ENCODE measurements at regions not wholly inside any gene's neighbourhood (a gene's known extent, or its start where the extent isn't known, plus 50 kb on each side); places are given as distances from the start of the nearest gene placed in this dataset.

- no peaks in the 10 kb centered on the region for H3K9me3 ChIP-seq (ENCODE audit: control insufficient read depth in 2 of 2, insufficient read depth in 1 of 2, low read depth in 1 of 2, low read length in 1 of 2)
- no peak overlapping the region for H3K4me3 ChIP-seq (ENCODE audit: low read depth in 1 of 2, low read length in 2 of 2)
- H3K27ac ChIP-seq (ENCODE audit: low read depth in 2 of 2, low read length in 1 of 2) = no peak overlapping the region
- no peaks in the 10 kb centered on the region for H3K27me3 ChIP-seq (ENCODE audit: control insufficient read depth in 1 of 2, insufficient read depth in 2 of 2, low read length in 2 of 2)
- no peaks in the 10 kb centered on the region for H3K36me3 ChIP-seq (ENCODE audit: control insufficient read depth in 2 of 2, insufficient read depth in 2 of 2, low read length in 1 of 2)
- H3K4me1 ChIP-seq (ENCODE audit: control insufficient read depth in 2 of 2, insufficient read depth in 2 of 2, low read length in 1 of 2) = no peaks in the 10 kb centered on the region
- WGBS, 2 donors = 58 to 70% methylated on average over 12 of the region's 12 CpGs
Measured at GRCh38 chrX:9312922-9313867, 151.7 kb upstream of the TBL1X start.

GRCh38 chrX:9315086-9315485 lies 149.8 kb upstream of the TBL1X start:
- no peak overlapping the region for H3K27ac ChIP-seq (ENCODE audit: low read depth in 2 of 2, low read length in 1 of 2)
- H3K27me3 ChIP-seq (ENCODE audit: control insufficient read depth in 1 of 2, insufficient read depth in 2 of 2, low read length in 2 of 2) = no peaks in the 10 kb centered on the region
- no peak overlapping the region for H3K4me3 ChIP-seq (ENCODE audit: low read depth in 1 of 2, low read length in 2 of 2)
- H3K9me3 ChIP-seq (ENCODE audit: control insufficient read depth in 2 of 2, insufficient read depth in 1 of 2, low read depth in 1 of 2, low read length in 1 of 2) = no peaks in the 10 kb centered on the region
- H3K36me3 ChIP-seq (ENCODE audit: control insufficient read depth in 2 of 2, insufficient read depth in 2 of 2, low read length in 1 of 2) = no peaks in the 10 kb centered on the region
- no peaks in the 10 kb centered on the region for H3K4me1 ChIP-seq (ENCODE audit: control insufficient read depth in 2 of 2, insufficient read depth in 2 of 2, low read length in 1 of 2)
- WGBS, 2 donors = 85 to 92% methylated on average over 3 of the region's 3 CpGs

GRCh38 chrX:9316096-9316495 lies 148.8 kb upstream of the TBL1X start:
- Histone ChIP-seq H3K27ac (ENCODE audit: low read depth in 2 of 2, low read length in 1 of 2) (no peak overlapping the region), H3K4me3 (ENCODE audit: low read depth in 1 of 2, low read length in 2 of 2) (no peak overlapping the region)
- WGBS, 2 donors = 79 to 83% methylated on average over 10 of the region's 10 CpGs

GRCh38 chrX:9317176-9317575 lies 147.7 kb upstream of the TBL1X start:
- no peaks in the 10 kb centered on the region for H3K36me3 ChIP-seq (ENCODE audit: control insufficient read depth in 2 of 2, insufficient read depth in 2 of 2, low read length in 1 of 2)
- WGBS, 2 donors = 69 to 80% methylated on average over 7 of the region's 7 CpGs
- no peaks in the 10 kb centered on the region for H3K9me3 ChIP-seq (ENCODE audit: control insufficient read depth in 2 of 2, insufficient read depth in 1 of 2, low read depth in 1 of 2, low read length in 1 of 2)
- H3K27ac ChIP-seq (ENCODE audit: low read depth in 2 of 2, low read length in 1 of 2) = no peak overlapping the region
- H3K27me3 ChIP-seq (ENCODE audit: control insufficient read depth in 1 of 2, insufficient read depth in 2 of 2, low read length in 2 of 2) = no peaks in the 10 kb centered on the region
- no peak overlapping the region for H3K4me3 ChIP-seq (ENCODE audit: low read depth in 1 of 2, low read length in 2 of 2)
- H3K4me1 ChIP-seq (ENCODE audit: control insufficient read depth in 2 of 2, insufficient read depth in 2 of 2, low read length in 1 of 2) = no peaks in the 10 kb centered on the region

More at GRCh38 chrX:9316096-9316495, 148.8 kb upstream of the TBL1X start:
- Histone ChIP-seq H3K27me3 (ENCODE audit: control insufficient read depth in 1 of 2, insufficient read depth in 2 of 2, low read length in 2 of 2) (no peaks in the 10 kb centered on the region), H3K36me3 (ENCODE audit: control insufficient read depth in 2 of 2, insufficient read depth in 2 of 2, low read length in 1 of 2) (no peaks in the 10 kb centered on the region), H3K4me1 (ENCODE audit: control insufficient read depth in 2 of 2, insufficient read depth in 2 of 2, low read length in 1 of 2) (no peaks in the 10 kb centered on the region), H3K9me3 (ENCODE audit: control insufficient read depth in 2 of 2, insufficient read depth in 1 of 2, low read depth in 1 of 2, low read length in 1 of 2) (no peaks in the 10 kb centered on the region)

- Histone ChIP-seq H3K4me1 (ENCODE audit: control insufficient read depth in 2 of 2, insufficient read depth in 2 of 2, low read length in 1 of 2) (no peaks in the 10 kb centered on the region), H3K36me3 (ENCODE audit: control insufficient read depth in 2 of 2, insufficient read depth in 2 of 2, low read length in 1 of 2) (no peaks in the 10 kb centered on the region), H3K27me3 (ENCODE audit: control insufficient read depth in 1 of 2, insufficient read depth in 2 of 2, low read length in 2 of 2) (no peaks in the 10 kb centered on the region), H3K27ac (ENCODE audit: low read depth in 2 of 2, low read length in 1 of 2) (no peak overlapping the region), H3K4me3 (ENCODE audit: low read depth in 1 of 2, low read length in 2 of 2) (no peak overlapping the region), H3K9me3 (ENCODE audit: control insufficient read depth in 2 of 2, insufficient read depth in 1 of 2, low read depth in 1 of 2, low read length in 1 of 2) (no peaks in the 10 kb centered on the region)
- 35 to 47% methylated on average over 3 of the region's 3 CpGs for WGBS, 2 donors
Measured at GRCh38 chrX:9318213-9318612, 146.6 kb upstream of the TBL1X start.

- 92 to 95% methylated on average over 14 of the region's 14 CpGs for WGBS, 2 donors
- Histone ChIP-seq H3K4me1 (ENCODE audit: control insufficient read depth in 2 of 2, insufficient read depth in 2 of 2, low read length in 1 of 2) (no peaks in the 10 kb centered on the region), H3K36me3 (ENCODE audit: control insufficient read depth in 2 of 2, insufficient read depth in 2 of 2, low read length in 1 of 2) (no peaks in the 10 kb centered on the region), H3K4me3 (ENCODE audit: low read depth in 1 of 2, low read length in 2 of 2) (no peak overlapping the region), H3K27ac (ENCODE audit: low read depth in 2 of 2, low read length in 1 of 2) (no peak overlapping the region), H3K27me3 (ENCODE audit: control insufficient read depth in 1 of 2, insufficient read depth in 2 of 2, low read length in 2 of 2) (no peaks in the 10 kb centered on the region), H3K9me3 (ENCODE audit: control insufficient read depth in 2 of 2, insufficient read depth in 1 of 2, low read depth in 1 of 2, low read length in 1 of 2) (no peaks in the 10 kb centered on the region)
Measured at GRCh38 chrX:9318766-9319165, 146.1 kb upstream of the TBL1X start.

GRCh38 chrX:9320940-9321339 lies 143.9 kb upstream of the TBL1X start:
- no peak overlapping the region for H3K27ac ChIP-seq (ENCODE audit: low read depth in 2 of 2, low read length in 1 of 2)
- no peaks in the 10 kb centered on the region for H3K27me3 ChIP-seq (ENCODE audit: control insufficient read depth in 1 of 2, insufficient read depth in 2 of 2, low read length in 2 of 2)
- H3K36me3 ChIP-seq (ENCODE audit: control insufficient read depth in 2 of 2, insufficient read depth in 2 of 2, low read length in 1 of 2) = no peaks in the 10 kb centered on the region
- no peak overlapping the region for H3K4me3 ChIP-seq (ENCODE audit: low read depth in 1 of 2, low read length in 2 of 2)
- no peaks in the 10 kb centered on the region for H3K9me3 ChIP-seq (ENCODE audit: control insufficient read depth in 2 of 2, insufficient read depth in 1 of 2, low read depth in 1 of 2, low read length in 1 of 2)
- H3K4me1 ChIP-seq (ENCODE audit: control insufficient read depth in 2 of 2, insufficient read depth in 2 of 2, low read length in 1 of 2) = no peaks in the 10 kb centered on the region
- 39 to 48% methylated on average over 7 of the region's 7 CpGs for WGBS, 2 donors

GRCh38 chrX:9324676-9325075 lies 140.2 kb upstream of the TBL1X start:
- H3K27me3 ChIP-seq (ENCODE audit: control insufficient read depth in 1 of 2, insufficient read depth in 2 of 2, low read length in 2 of 2) = no peaks in the 10 kb centered on the region
- H3K9me3 ChIP-seq (ENCODE audit: control insufficient read depth in 2 of 2, insufficient read depth in 1 of 2, low read depth in 1 of 2, low read length in 1 of 2) = no peaks in the 10 kb centered on the region
- no peak overlapping the region for H3K27ac ChIP-seq (ENCODE audit: low read depth in 2 of 2, low read length in 1 of 2)
- H3K36me3 ChIP-seq (ENCODE audit: control insufficient read depth in 2 of 2, insufficient read depth in 2 of 2, low read length in 1 of 2) = no peaks in the 10 kb centered on the region
- H3K4me1 ChIP-seq (ENCODE audit: control insufficient read depth in 2 of 2, insufficient read depth in 2 of 2, low read length in 1 of 2) = no peaks in the 10 kb centered on the region
- 74 to 77% methylated on average over 3 of the region's 3 CpGs for WGBS, 2 donors
- H3K4me3 ChIP-seq (ENCODE audit: low read depth in 1 of 2, low read length in 2 of 2) = no peak overlapping the region

GRCh38 chrX:9326369-9326768 lies 138.5 kb upstream of the TBL1X start:
- Histone ChIP-seq H3K4me3 (ENCODE audit: low read depth in 1 of 2, low read length in 2 of 2) (no peak overlapping the region), H3K27ac (ENCODE audit: low read depth in 2 of 2, low read length in 1 of 2) (no peak overlapping the region), H3K27me3 (ENCODE audit: control insufficient read depth in 1 of 2, insufficient read depth in 2 of 2, low read length in 2 of 2) (no peaks in the 10 kb centered on the region), H3K4me1 (ENCODE audit: control insufficient read depth in 2 of 2, insufficient read depth in 2 of 2, low read length in 1 of 2) (no peaks in the 10 kb centered on the region), H3K9me3 (ENCODE audit: control insufficient read depth in 2 of 2, insufficient read depth in 1 of 2, low read depth in 1 of 2, low read length in 1 of 2) (no peaks in the 10 kb centered on the region), H3K36me3 (ENCODE audit: control insufficient read depth in 2 of 2, insufficient read depth in 2 of 2, low read length in 1 of 2) (no peaks in the 10 kb centered on the region)
- 88 to 94% methylated on average over 6 of the region's 6 CpGs for WGBS, 2 donors
